Stimulated activated CD8-positive, alpha-beta memory T cell treated with anti-CD3 and anti-CD28 coated beads, Interleukin-7, amount 100 ng/mL, for 4 hours (primary cell): ENCODE measurements at regions not wholly inside any gene's neighbourhood (a gene's known extent, or its start where the extent isn't known, plus 50 kb on each side); places are given as distances from the start of the nearest gene placed in this dataset.

Experiments
- DNase-seq, 2 donors: peaks; one replicate each; pipeline ENCODE4 v3.0.0-alpha.2; 2020; ENCODE audit warnings: low read depth in 2 of 2

- DNase-seq, result no peak
Measured at GRCh38 chr3:7793786-7794185, 707.8 kb upstream of the LMCD1 start.

DNA sequence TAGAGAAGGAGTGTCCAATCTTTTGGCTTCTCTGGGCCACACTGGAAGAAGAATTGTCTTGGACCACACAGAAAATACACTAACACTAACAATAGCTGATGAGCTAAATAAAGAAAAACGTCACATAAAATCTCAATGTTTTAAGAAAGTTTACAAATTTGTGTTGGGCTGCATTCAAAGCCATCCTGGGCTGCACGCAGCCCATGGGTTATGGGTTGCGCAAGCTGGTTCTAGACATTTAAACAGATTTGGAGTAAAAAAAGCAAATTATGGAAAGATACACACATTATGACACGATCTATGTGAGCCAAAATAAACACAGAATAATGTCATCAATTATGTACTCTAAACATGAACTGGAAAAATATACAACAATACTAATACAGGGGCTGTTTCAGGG, 703.3 kb upstream of the LMCD1 start:
- no peak for DNase-seq

DNA sequence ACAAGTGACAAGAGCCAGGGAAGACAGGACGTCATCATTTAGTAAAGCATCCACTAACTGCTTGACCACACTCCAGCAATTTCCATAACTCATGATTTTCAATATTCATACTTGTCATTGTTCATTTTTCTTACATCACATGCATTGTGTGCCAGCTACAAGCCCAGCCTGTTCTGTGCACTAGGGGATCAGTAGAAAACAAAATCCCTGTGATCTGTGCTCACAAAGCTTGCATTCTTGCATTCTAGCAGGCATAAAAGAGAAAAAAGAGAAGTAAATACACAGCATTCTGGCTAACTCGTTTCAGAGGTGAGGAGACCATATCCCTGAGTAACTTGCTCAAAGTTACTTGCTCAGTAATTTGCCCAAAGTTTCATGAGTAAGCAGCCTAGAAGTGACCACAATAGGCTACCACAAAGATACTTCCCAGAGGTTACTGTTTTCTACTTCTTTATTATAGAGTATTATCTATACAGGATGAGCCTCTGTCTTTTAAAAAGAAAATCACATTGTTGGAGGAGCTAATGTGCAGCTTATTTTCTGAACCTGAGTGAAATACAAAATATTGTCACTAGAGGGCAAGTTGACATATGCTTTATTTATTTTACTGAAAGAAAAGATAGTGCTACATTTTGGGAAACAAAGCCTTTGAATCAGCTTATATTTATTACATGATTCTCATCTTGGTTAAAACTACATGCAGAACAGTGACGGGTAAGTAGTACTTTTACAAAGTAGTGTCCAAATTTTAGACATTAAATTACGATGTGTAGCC, 701.4 kb upstream of the LMCD1 start:
- DNase-seq, result no peak

GRCh38 chr3:7812490-7812889, 689.1 kb upstream of the LMCD1 start:
- DNase-seq, result no peak

DNA sequence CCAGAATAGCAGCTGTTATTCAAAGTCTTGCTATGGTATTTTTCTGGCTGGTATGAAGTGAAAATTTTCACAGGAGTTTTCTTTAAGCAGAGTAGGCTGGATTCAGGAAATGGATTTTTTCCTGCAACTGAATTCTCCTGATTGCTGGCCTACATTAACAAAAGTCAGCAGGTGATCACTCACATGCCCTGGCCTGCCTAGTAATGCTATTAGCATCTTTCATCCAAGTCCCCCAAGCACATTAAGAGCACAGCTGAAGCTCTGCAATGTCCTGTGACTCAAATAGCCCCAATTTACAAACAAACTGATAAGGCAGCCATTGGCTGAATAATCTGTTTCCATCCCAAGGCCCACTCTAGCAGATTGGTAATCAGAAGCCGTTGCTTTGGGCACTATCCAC, 688.3 kb upstream of the LMCD1 start:
- DNase-seq, result no peak

- DNase-seq, result no peak
Measured at GRCh38 chr3:7817239-7817638, 684.4 kb upstream of the LMCD1 start.

DNA sequence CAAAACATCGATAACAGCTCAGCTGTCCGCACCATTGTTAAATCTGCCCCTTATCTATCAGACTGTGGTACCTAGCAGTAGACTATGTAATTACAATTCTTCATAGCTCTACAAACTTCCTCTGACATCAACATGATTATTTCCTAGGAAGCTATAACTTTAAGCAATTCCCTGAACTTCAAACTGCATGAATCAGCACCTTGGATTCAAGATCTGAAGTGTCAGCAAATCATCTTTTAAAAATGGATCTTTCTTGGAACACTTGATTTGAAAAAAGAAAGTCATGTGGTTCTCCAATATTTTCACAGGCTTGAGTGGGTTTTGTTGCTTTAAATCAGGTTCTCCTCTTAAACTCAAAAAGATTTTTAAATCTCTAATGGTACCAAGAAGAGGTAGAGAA, 680.7 kb upstream of the LMCD1 start:
- DNase-seq, result no peak

DNA sequence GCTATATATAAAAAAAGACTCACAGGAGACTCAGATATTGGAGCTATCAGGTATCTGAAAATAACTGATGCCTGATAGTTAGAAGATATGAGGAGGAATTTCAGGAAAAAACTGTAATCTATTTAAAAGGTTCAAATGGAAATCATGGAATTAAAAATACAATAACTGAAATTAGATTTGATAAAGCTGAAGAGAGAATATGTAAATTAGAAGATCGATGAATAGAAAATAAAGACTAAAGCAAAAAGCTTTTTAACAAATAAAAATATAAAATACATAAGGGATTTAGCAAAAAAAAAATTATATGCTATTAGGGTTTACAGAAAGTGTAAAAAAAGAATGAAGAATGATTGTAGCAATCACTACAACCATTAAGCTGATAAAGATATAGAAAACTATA, 679.8 kb upstream of the LMCD1 start:
- no peak for DNase-seq

DNA sequence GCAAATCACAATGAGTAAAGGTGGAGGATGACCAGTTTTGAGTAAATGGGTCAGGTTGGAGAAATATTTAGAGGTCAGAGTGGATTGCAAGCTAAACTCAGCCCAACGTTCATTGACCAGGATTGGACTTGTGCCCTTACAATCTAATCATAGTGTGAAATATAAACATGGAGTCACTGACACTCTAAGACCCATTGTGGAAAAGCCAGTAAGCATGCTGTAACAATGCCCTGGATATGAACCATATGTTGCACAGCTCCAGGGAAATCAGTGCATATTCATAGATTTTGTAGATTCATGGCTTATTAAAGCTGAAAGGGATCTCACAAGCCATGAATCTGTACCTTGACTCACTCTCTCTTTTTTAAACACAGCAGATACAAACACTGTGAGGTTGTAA, 660.2 kb upstream of the LMCD1 start:
- no peak for DNase-seq

DNA sequence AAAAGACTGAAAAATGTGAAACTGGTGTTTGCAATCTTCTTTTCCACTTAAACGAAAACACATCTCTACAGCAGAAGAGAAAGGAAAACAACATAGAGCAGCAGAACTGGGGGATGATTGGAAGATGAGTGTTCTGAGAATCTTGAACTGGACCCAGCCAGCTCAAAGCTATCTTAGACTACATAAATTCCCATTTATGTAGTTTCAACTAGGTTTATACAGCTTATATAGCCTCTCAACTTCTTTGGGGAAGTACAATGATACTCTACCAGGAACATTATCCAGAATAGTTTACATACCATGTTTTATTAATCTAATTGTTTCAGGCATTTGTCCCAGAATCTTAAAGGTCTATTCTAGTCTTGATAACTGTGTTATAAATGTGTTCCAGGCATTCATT, 658.2 kb upstream of the LMCD1 start:
- no peak for DNase-seq

DNA sequence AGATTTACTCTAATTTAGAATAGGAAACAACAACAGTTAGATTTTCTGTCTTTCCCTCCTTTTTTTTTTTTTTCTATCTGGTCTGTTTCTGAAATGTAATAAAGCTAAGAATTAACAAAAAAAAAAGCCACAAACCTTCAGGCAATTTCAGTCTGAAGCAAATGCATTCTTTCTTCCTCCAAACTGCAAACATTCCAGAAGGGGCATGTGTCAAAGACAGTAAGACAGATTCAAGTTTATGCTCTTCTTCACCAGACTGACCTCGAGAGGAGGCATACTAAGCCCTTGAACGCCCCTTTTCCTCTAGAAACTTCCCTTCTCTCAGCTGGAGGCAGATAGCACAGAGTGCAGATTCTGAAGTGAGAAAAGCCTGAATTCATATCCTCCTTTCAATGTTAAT, 654.6 kb upstream of the LMCD1 start:
- no peak for DNase-seq

DNA sequence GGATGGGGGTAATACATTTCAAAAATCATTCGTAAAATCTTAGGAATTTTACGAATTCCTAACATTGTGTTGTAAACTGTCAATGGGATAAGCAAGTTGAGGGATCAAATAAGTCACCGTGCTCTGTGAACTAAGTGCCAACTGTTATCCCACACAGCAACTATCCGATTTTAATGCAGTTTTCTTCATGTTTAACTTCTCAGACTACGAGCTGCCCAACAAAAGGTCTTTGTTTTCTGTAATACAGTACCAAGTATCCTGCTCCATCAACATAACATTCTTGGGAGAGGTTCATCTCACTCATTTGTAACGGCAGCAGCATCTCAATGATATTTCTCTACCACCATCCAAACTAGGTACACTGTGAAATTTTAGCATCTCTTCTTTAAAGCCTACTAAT, 654.1 kb upstream of the LMCD1 start:
- DNase-seq, result no peak

DNA sequence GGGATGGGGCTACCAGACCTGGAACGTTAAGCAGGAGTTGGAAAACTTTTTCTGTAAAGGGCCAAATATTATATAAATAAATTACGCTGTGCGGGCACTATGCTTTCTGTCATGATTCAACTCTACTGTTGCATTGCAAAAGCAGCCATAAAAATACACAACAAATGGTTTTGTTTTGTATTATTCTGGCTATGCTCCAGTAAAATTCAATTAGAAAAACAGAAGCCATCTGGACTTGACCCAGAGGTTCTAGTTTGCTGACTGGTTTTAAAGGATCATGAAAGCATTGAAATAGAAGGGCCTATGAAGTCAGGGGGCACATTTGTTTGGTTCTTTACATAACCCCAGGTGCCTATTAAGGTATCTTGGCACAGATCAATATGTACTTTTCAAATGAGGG, 647.4 kb upstream of the LMCD1 start:
- no peak for DNase-seq

DNA sequence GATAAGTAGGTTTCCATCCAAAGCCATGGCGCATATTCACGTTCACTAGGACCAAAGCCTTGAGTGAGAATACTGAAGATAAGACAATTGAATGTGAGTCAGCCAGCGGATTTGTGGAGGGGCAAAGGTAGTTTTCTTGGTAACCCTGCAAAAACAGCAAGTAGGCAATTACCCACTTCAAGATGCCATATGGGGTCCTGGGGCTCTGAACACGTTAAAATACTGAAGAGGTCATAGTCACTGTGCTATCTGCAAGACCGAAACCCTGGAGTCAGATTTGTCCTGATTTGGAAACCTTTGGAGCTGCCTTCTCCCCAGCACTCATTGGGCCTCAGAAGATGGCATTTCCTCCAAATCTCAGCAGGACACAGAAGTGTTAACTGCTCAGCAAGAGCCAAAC, 646.9 kb upstream of the LMCD1 start:
- no peak for DNase-seq

DNA sequence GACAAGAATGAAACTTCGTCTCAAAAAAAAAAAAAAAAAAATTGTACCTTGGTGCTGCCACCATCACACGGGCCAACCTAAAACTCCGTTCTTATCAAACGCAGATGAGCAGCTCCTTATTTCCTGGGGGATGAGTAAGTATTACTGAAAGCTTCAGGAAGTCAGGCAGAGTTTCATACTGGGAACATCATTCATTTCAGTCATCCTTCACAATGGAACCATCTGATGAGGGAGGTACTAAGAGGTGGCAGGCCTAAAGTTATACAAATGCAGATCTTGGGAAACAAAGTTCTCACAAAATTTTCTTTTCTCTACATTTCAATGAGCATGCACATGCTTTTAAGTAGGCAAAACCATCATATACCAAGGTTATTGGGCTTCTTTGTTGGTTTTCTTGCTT, 636.0 kb upstream of the LMCD1 start:
- no peak for DNase-seq

DNA sequence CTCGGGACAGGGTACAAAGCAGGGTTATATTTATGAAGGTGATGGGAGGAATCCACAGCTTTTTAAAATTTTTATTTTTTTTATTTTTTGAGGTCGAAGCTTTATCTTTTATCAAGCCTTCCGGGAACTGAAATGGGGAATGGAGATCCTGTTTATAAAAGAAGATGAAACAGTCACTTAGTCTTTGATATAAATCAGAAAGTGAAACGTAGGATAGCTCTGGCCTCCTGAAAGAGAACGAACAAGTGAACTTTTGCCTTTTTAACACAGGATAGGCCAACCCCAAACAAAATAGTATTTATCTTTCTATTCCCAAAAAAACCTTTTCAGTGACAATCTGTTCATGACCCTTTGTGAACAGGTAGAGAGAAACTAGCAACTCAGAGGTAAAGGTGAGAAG, 634.0 kb upstream of the LMCD1 start:
- DNase-seq, result no peak

GRCh38 chr3:7871003-7871560, 630.5 kb upstream of the LMCD1 start:
- no peak for DNase-seq

- no peak for DNase-seq
Measured at GRCh38 chr3:7874116-7874515, 627.5 kb upstream of the LMCD1 start.

GRCh38 chr3:7875925-7876324, 625.7 kb upstream of the LMCD1 start:
- DNase-seq, result no peak

- peak; percentile 35 to 63 for DNase-seq
Measured at GRCh38 chr3:7876741-7877297, 624.8 kb upstream of the LMCD1 start.

- DNase-seq, result no peak
Measured at GRCh38 chr3:7877312-7877711, 624.3 kb upstream of the LMCD1 start.

DNA sequence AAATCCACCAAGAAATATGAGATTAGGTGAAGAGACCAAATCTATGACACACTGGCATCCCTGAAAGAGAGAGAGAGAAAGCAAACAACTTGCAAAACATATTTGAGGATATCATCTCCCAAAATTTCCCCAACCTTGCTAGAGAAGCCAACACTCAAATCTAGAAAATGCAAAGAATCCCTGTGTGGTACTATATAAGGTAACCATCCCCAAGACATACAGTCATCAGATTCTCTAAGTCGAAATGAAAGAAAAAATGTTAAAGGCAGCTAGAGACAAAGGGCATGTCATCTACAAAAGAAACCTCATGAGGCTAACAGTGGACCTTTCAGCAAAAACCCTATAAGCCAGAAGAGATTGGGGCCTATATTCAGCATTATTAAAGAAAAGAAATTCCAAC, 622.1 kb upstream of the LMCD1 start:
- no peak for DNase-seq

DNA sequence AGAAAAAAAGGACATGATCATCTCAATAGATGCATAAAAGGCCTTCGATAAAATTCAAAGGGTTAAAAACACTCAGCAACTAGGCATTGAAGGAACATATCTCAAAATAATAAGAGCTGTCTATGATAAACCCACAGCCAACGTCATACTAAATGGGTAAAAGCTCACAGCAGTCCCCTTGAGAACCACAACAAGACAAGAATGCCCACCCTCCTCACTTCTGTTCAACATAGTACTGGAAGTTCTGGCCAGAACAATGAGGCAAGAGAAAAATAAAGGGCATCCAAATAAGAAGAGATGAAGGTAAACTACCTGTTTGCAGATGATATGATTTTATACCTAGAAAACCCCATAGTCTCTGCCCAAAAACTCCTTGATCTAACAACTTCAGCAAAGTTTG, 619.7 kb upstream of the LMCD1 start:
- DNase-seq, result no peak

- DNase-seq, result no peak
Measured at GRCh38 chr3:7897655-7898054, 604.0 kb upstream of the LMCD1 start.
